ENCODE measurements at regions not wholly inside any gene's neighbourhood (a gene's known extent, or its start where the extent isn't known, plus 50 kb on each side); places are given as distances from the start of the nearest gene placed in this dataset.

DNA sequence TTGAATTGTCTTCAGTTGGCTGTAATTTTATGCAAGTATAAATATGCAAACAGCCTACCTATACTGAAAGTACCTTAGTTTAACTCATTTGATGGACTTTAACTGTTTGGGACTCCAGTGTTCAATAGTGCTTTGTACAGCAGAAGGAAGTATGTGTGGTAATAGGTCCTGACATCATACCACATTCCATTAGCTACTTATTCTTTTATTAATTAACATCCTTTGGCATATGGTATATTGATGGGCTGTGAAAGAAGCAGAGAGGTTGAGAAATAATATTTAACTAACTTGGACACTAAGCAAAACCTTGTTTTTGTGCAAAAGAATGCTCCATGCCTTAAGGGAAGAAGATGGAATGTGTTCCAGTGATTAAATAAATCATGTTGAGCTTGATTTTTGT is 97.6 kb upstream of the SEMA6A start:
- Mint-ChIP-seq H3K36me3 (peaks cover 2% of the 10 kb centered on the region), H3K4me1 (peaks cover 20% of the 10 kb centered on the region), H3K4me3 (no peak overlapping the region), H3K27ac (no peak overlapping the region), H3K9me3 (peaks cover 2% of the 10 kb centered on the region), H3K27me3 (ENCODE audit: insufficient read depth, low read depth) (peaks cover 5% of the 10 kb centered on the region)
- Histone ChIP-seq H3K9me3 (ENCODE audit: low read depth) (no peaks in the 10 kb centered on the region), H3F3A (ENCODE audit: low read depth) (no peaks in the 10 kb centered on the region), H3K4me2 (no peak overlapping the region), H3K9ac (no peak overlapping the region), H4K20me1 (ENCODE audit: low read depth) (no peaks in the 10 kb centered on the region), H3K4me1 (peaks cover 19% of the 10 kb centered on the region), H3K36me3 (no peaks in the 10 kb centered on the region), H3K79me2 (ENCODE audit: low read depth) (no peaks in the 10 kb centered on the region), H3K4me3 (no peak overlapping the region), H2AFZ (replicated peaks) (no peak overlapping the region), H3K27me3 (no peaks in the 10 kb centered on the region), H3K27ac (no peak overlapping the region)
- DNase-seq (ENCODE audit: low spot score) = no peak
- TF ChIP-seq, protein P1, sequence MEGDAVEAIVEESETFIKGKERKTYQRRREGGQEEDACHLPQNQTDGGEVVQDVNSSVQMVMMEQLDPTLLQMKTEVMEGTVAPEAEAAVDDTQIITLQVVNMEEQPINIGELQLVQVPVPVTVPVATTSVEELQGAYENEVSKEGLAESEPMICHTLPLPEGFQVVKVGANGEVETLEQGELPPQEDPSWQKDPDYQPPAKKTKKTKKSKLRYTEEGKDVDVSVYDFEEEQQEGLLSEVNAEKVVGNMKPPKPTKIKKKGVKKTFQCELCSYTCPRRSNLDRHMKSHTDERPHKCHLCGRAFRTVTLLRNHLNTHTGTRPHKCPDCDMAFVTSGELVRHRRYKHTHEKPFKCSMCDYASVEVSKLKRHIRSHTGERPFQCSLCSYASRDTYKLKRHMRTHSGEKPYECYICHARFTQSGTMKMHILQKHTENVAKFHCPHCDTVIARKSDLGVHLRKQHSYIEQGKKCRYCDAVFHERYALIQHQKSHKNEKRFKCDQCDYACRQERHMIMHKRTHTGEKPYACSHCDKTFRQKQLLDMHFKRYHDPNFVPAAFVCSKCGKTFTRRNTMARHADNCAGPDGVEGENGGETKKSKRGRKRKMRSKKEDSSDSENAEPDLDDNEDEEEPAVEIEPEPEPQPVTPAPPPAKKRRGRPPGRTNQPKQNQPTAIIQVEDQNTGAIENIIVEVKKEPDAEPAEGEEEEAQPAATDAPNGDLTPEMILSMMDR (IDR thresholded peaks at IDR 0.05) = no peak
- TF ChIP-seq EZH2phosphoT487 (IDR thresholded peaks at IDR 0.05) = no peak
- TF ChIP-seq EZH2 (IDR thresholded peaks at IDR 0.05) = no peak

DNA sequence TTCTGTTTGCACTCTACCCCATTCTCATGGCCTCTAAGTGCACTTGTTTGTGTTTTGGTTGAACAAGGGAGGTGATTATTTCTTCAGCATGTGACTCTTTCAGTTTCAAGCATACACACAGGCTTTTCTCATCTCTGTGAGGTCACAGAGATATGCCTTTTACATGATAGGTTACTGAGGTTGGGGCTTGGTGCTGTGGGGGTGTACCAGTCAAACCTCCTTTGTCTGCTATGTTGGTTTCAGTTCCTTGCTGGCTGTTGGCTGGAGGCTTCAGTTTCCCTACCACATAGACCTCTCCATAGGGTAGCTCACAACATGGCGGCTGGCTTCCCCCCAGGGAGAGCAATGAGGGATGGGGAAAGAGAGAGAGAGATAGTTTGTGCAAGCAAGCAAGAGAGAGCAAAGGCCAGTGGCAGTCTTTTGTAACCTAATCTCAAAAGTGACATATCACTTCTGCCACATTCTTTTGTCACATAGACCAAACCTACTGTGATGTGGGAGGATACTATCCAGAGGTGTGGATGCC is 96.7 kb upstream of the SEMA6A start:
- H2AFZ ChIP-seq (replicated peaks) = no peak overlapping the region
- peaks cover 2% of the 10 kb centered on the region for H3K9me3 Mint-ChIP-seq
- no peaks in the 10 kb centered on the region for H3K9me3 ChIP-seq (ENCODE audit: low read depth)
- H3K9ac ChIP-seq = no peak overlapping the region
- no peaks in the 10 kb centered on the region for H3K79me2 ChIP-seq (ENCODE audit: low read depth)
- H3K4me2 ChIP-seq = no peak overlapping the region
- H3K4me3 ChIP-seq = no peak overlapping the region
- peaks cover 19% of the 10 kb centered on the region for H3K4me1 ChIP-seq
- H3K27ac Mint-ChIP-seq = peak overlapping the region; percentile 9
- no peaks in the 10 kb centered on the region for H3K27me3 ChIP-seq
- no peak overlapping the region for H3K27ac ChIP-seq
- H3K36me3 Mint-ChIP-seq = peaks cover 2% of the 10 kb centered on the region
- TF ChIP-seq EZH2phosphoT487 (IDR thresholded peaks at IDR 0.05) = no peak
- TF ChIP-seq, protein P1 (IDR thresholded peaks at IDR 0.05) = no peak
- peaks cover 3% of the 10 kb centered on the region for H3K27me3 Mint-ChIP-seq (ENCODE audit: insufficient read depth, low read depth)
- no peak for DNase-seq (ENCODE audit: low spot score)
- H3F3A ChIP-seq (ENCODE audit: low read depth) = no peaks in the 10 kb centered on the region
- no peaks in the 10 kb centered on the region for H4K20me1 ChIP-seq (ENCODE audit: low read depth)
- H3K36me3 ChIP-seq = no peaks in the 10 kb centered on the region
- peaks cover 20% of the 10 kb centered on the region for H3K4me1 Mint-ChIP-seq
- H3K4me3 Mint-ChIP-seq = no peak overlapping the region

DNA sequence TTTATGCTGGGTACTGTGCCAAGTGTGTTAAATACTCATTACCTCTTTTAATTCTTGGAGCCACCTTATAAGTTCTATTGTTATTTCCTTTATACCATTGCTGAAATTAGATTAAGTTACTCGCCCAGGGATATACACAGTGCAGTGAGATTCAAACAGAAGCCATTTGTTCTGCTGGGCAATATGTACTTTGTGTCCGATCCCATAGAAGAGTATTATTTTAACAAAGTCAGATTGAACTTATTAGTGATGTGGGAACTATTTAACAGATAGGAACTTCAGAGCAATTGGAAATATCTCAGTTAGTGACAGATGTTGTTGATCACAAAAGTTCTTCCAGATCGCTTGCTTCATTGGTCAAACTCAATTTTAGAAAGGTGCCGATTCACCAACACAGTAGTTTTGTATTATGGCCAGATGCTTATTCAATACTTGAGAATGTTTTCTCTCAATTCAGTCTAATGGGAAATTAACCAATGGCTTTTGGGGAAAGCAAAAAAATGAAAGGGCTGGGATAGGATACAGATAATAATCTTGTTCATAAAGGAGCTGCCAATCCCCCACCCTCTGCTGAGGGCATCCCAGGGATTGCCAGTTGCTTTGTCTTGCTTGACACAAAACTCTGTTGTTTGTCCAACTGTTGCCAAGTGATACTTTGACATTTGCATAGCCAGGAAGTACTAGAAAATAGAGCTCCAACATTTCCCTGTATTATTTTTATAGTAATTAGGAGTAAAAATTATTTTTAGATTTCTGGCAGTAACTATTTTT is 94.8 kb upstream of the SEMA6A start:
- TF ChIP-seq EZH2 (IDR thresholded peaks at IDR 0.05) (no peak), EZH2phosphoT487 (IDR thresholded peaks at IDR 0.05) (no peak)
- TF ChIP-seq, protein P1 (IDR thresholded peaks at IDR 0.05) = no peak
- no peak overlapping the region for H3K9ac ChIP-seq
- peaks cover 19% of the 10 kb centered on the region for H3K4me1 ChIP-seq
- H4K20me1 ChIP-seq (ENCODE audit: low read depth) = no peaks in the 10 kb centered on the region
- no peaks in the 10 kb centered on the region for H3K36me3 ChIP-seq
- no peaks in the 10 kb centered on the region for H3K79me2 ChIP-seq (ENCODE audit: low read depth)
- no peak overlapping the region for H3K4me3 ChIP-seq
- no peak overlapping the region for H3K4me2 ChIP-seq
- no peak for DNase-seq (ENCODE audit: low spot score)
- no peak overlapping the region for H3K27ac ChIP-seq
- no peaks in the 10 kb centered on the region for H3K9me3 ChIP-seq (ENCODE audit: low read depth)
- Mint-ChIP-seq H3K4me1 (peaks cover 20% of the 10 kb centered on the region), H3K4me3 (no peak overlapping the region), H3K36me3 (peaks cover 2% of the 10 kb centered on the region), H3K27ac (peak overlapping the region; percentile 7), H3K27me3 (ENCODE audit: insufficient read depth, low read depth) (peaks cover 3% of the 10 kb centered on the region), H3K9me3 (peaks cover 2% of the 10 kb centered on the region)
- no peaks in the 10 kb centered on the region for H3F3A ChIP-seq (ENCODE audit: low read depth)
- H3K27me3 ChIP-seq = no peaks in the 10 kb centered on the region
- H2AFZ ChIP-seq (replicated peaks) = no peak overlapping the region

Data from neural progenitor cell (in vitro differentiated cells).